ENCODE measurements at regions not wholly inside any gene's neighbourhood (a gene's known extent, or its start where the extent isn't known, plus 50 kb on each side); places are given as distances from the start of the nearest gene placed in this dataset.

DNA sequence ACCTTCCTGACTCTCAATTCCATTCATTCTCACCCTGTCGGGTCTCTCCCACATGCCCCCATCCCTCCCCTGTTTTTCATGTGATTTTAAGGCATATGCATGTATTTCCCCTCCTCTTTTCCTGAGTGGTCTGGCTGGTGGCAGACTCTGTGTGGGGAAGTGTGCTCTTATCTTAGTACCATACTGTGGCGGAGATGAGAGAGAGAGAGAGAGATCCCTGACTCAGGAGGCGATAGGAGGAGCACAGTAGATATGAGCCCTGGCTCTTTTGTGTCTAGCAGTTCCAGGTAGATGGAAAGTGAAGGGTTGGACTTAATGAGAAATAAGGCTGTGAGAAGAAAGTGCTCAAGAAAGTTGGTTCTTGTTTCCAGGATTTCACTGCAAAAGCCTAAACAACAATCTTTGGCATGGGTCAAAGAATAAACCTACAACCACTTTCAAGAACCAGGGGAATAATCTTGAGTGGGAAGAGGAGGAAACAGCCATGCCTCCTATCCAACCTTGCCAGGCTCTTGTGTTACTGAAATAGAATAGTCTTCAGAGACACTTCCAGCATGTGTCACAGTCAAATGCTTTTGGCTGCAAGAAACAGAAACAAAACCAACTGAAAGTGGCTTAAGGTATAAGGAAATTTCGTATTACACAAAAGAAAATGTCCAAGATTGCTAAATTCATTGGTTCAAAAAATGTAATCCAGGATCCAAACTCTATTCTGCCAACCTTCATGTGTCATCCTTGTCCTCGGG is 123.8 kb upstream of the MYLIP start:
- ChIA-PET RAD21 (ENCODE audit: low non-redundant PET in 1 of 2, low total read pairs in 2 of 2, uncharacterized antibody in 2 of 2, unreplicated experiment in 2 of 2) (no interaction called here), CTCF (no interaction called here), POLR2A (no interaction called here)
- no peak overlapping the region for H3K4me2 ChIP-seq (ENCODE audit: low read length)
- no peak overlapping the region for H3K9ac ChIP-seq (ENCODE audit: low read length)
- no peaks in the 10 kb centered on the region for H3K4me1 ChIP-seq (ENCODE audit: control insufficient read depth in 1 of 2, insufficient read depth in 2 of 2, low read length in 2 of 2)
- no peaks in the 10 kb centered on the region for H4K20me1 ChIP-seq (ENCODE audit: insufficient read depth)
- no peak overlapping the region for H2AFZ ChIP-seq (ENCODE audit: low read depth, low read length, poor library complexity, severe bottlenecking)
- DNase-seq (ENCODE audit: low read depth, low spot score) = no peak
- no peak for ATAC-seq
- no peak for TF ChIP-seq POLR2A (IDR thresholded peaks at IDR 0.05; ENCODE audit: borderline replicate concordance, extremely low read depth, insufficient read depth, insufficient read length)
- no peak for TF ChIP-seq FOSL1 (IDR thresholded peaks at IDR 0.05; ENCODE audit: low read depth)
- no TSS peak for BruUV-seq (replicated peaks)
- H3K36me3 ChIP-seq (ENCODE audit: control insufficient read depth in 1 of 2, insufficient read depth in 2 of 2, low read length in 2 of 2) = no peaks in the 10 kb centered on the region
- no peaks in the 10 kb centered on the region for H3K79me2 ChIP-seq (ENCODE audit: insufficient read depth, low read length)
- intact Hi-C loops (cut with micrococcal nuclease) = no loop called here
- no peak overlapping the region for H3K27ac ChIP-seq (ENCODE audit: low read depth, low read length)
- peaks cover 24% of the 10 kb centered on the region for H3K27me3 ChIP-seq (ENCODE audit: insufficient read depth, low read length)
- H3K9me2 ChIP-seq (ENCODE audit: insufficient read depth) = no peaks in the 10 kb centered on the region
- no peak overlapping the region for H3K4me3 ChIP-seq (replicated peaks in 1 of 2; ENCODE audit: low read depth in 1 of 2, low read length in 2 of 2)
- H3K9me3 ChIP-seq (ENCODE audit: control insufficient read depth in 1 of 2, insufficient read depth in 1 of 2, low read depth in 1 of 2, low read length in 2 of 2) = no peaks in the 10 kb centered on the region

DNA sequence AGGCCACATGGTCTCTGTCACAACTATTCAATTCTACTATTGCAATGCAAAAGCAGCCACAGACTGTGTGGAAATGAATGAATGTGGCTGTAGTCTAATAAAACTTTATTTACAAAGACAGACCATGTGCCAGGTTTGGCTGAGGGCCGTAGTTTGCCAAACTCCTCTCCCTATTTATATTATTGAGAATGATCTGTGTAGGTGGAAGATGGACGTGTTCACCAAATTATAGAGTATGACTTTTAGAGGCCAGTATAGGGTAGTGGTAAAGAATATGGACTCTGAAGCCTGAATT is 125.7 kb upstream of the MYLIP start:
- Histone ChIP-seq H3K4me3 (replicated peaks in 1 of 2; ENCODE audit: low read depth in 1 of 2, low read length in 2 of 2) (no peak overlapping the region), H3K36me3 (ENCODE audit: control insufficient read depth in 1 of 2, insufficient read depth in 2 of 2, low read length in 2 of 2) (no peaks in the 10 kb centered on the region), H3K9ac (ENCODE audit: low read length) (no peak overlapping the region), H4K20me1 (ENCODE audit: insufficient read depth) (no peaks in the 10 kb centered on the region), H3K27me3 (ENCODE audit: insufficient read depth, low read length) (peaks cover 29% of the 10 kb centered on the region), H3K9me2 (ENCODE audit: insufficient read depth) (no peaks in the 10 kb centered on the region), H3K4me1 (ENCODE audit: control insufficient read depth in 1 of 2, insufficient read depth in 2 of 2, low read length in 2 of 2) (no peaks in the 10 kb centered on the region), H3K9me3 (ENCODE audit: control insufficient read depth in 1 of 2, insufficient read depth in 1 of 2, low read depth in 1 of 2, low read length in 2 of 2) (no peaks in the 10 kb centered on the region), H3K79me2 (ENCODE audit: insufficient read depth, low read length) (no peaks in the 10 kb centered on the region), H3K27ac (ENCODE audit: low read depth, low read length) (no peak overlapping the region), H2AFZ (ENCODE audit: low read depth, low read length, poor library complexity, severe bottlenecking) (no peak overlapping the region), H3K4me2 (ENCODE audit: low read length) (no peak overlapping the region)
- BruUV-seq (replicated peaks) = no TSS peak
- no peak for TF ChIP-seq ZNF274 (IDR thresholded peaks at IDR 0.05; ENCODE audit: low read depth, low read length)
- TF ChIP-seq SRF (IDR thresholded peaks at IDR 0.05; ENCODE audit: low read depth) = no peak
- TF ChIP-seq EGR1 (IDR thresholded peaks at IDR 0.05; ENCODE audit: low read depth) = no peak
- no peak for TF ChIP-seq EZH2 (IDR thresholded peaks at IDR 0.05)
- no peak for TF ChIP-seq CBX3 (IDR thresholded peaks at IDR 0.05; ENCODE audit: low read depth)
- TF ChIP-seq, protein P1, sequence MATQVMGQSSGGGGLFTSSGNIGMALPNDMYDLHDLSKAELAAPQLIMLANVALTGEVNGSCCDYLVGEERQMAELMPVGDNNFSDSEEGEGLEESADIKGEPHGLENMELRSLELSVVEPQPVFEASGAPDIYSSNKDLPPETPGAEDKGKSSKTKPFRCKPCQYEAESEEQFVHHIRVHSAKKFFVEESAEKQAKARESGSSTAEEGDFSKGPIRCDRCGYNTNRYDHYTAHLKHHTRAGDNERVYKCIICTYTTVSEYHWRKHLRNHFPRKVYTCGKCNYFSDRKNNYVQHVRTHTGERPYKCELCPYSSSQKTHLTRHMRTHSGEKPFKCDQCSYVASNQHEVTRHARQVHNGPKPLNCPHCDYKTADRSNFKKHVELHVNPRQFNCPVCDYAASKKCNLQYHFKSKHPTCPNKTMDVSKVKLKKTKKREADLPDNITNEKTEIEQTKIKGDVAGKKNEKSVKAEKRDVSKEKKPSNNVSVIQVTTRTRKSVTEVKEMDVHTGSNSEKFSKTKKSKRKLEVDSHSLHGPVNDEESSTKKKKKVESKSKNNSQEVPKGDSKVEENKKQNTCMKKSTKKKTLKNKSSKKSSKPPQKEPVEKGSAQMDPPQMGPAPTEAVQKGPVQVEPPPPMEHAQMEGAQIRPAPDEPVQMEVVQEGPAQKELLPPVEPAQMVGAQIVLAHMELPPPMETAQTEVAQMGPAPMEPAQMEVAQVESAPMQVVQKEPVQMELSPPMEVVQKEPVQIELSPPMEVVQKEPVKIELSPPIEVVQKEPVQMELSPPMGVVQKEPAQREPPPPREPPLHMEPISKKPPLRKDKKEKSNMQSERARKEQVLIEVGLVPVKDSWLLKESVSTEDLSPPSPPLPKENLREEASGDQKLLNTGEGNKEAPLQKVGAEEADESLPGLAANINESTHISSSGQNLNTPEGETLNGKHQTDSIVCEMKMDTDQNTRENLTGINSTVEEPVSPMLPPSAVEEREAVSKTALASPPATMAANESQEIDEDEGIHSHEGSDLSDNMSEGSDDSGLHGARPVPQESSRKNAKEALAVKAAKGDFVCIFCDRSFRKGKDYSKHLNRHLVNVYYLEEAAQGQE (IDR thresholded peaks at IDR 0.05; ENCODE audit: low read depth) = no peak
- TF ChIP-seq, protein P2, sequence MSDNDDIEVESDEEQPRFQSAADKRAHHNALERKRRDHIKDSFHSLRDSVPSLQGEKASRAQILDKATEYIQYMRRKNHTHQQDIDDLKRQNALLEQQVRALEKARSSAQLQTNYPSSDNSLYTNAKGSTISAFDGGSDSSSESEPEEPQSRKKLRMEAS (IDR thresholded peaks at IDR 0.05) = no peak
- TF ChIP-seq TCF7L2 (IDR thresholded peaks at IDR 0.05; ENCODE audit: borderline replicate concordance, extremely low read depth, insufficient read depth, insufficient read length) = no peak
- TF ChIP-seq, protein P3, sequence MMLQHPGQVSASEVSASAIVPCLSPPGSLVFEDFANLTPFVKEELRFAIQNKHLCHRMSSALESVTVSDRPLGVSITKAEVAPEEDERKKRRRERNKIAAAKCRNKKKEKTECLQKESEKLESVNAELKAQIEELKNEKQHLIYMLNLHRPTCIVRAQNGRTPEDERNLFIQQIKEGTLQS (IDR thresholded peaks at IDR 0.05) = no peak
- TF ChIP-seq SIN3A (IDR thresholded peaks at IDR 0.05; ENCODE audit: low read depth) = no peak
- intact Hi-C loops (cut with micrococcal nuclease) = no loop called here
- DNase-seq (ENCODE audit: low read depth, low spot score) (no peak), ATAC-seq (no peak)
- ChIA-PET POLR2A (no interaction called here), CTCF (no interaction called here), RAD21 (ENCODE audit: low non-redundant PET in 1 of 2, low total read pairs in 2 of 2, uncharacterized antibody in 2 of 2, unreplicated experiment in 2 of 2) (no interaction called here)
